ENCODE measurements at regions not wholly inside any gene's neighbourhood (a gene's known extent, or its start where the extent isn't known, plus 50 kb on each side); places are given as distances from the start of the nearest gene placed in this dataset.

- TF ChIP-seq CTCF (IDR thresholded peaks at IDR 0.05) (no peak), POLR2A (IDR thresholded peaks at IDR 0.05) (no peak)
These were observed 79.9 kb downstream of the COQ2 start for GRCh38 chr4:83204731-83205130.
